Nephron (organoid): ENCODE measurements at regions not wholly inside any gene's neighbourhood (a gene's known extent, or its start where the extent isn't known, plus 50 kb on each side); places are given as distances from the start of the nearest gene placed in this dataset.
A peak's percentile ranks its signal among the peaks of the same experiment; 100 is the strongest.

Source experiments
- H3K27ac Mint-ChIP-seq, 3 experiments: 2 replicates each; pipeline ENCODE4 v1.8.0; 2020; ENCODE audit warnings: mixed read lengths in 3 of 3, mild to moderate bottlenecking in 2 of 3, moderate library complexity in 1 of 3
- H3K27me3 Mint-ChIP-seq: 2 replicates; pipeline ENCODE4 v1.8.0; 2021; ENCODE audit warnings: low read depth, mild to moderate bottlenecking, moderate library complexity, mixed read lengths
- H3K36me3 Mint-ChIP-seq: 2 replicates; pipeline ENCODE4 v1.8.0; 2020; ENCODE audit warnings: low read depth, mixed read lengths
- H3K4me1 Mint-ChIP-seq: 2 replicates; pipeline ENCODE4 v1.8.0; 2020; ENCODE audit warnings: mixed read lengths
- H3K4me3 Mint-ChIP-seq, 3 experiments: 2 replicates each; pipeline ENCODE4 v1.8.0; 2020; ENCODE audit warnings: mild to moderate bottlenecking in 3 of 3, mixed read lengths in 3 of 3, moderate library complexity in 2 of 3
- H3K9me3 Mint-ChIP-seq: 2 replicates; pipeline ENCODE4 v1.8.0; 2020; ENCODE audit warnings: mixed read lengths
- CTCF ChIP-seq, 3 experiments: fragments of 200-600 bp; sonication (generic); IDR thresholded peaks; one replicate each; pipeline ENCODE4 v1.5.0; 2021; ENCODE audit warnings: antibody characterized with exemption in 3 of 3; ENCODE audit not compliant: unreplicated experiment in 3 of 3

- Mint-ChIP-seq H3K4me3 (no peak overlapping the region), H3K36me3 (no peaks in the 10 kb centered on the region), H3K27ac (peak overlapping the region; percentile 50 to 89 (median 75)), H3K27me3 (no peaks in the 10 kb centered on the region), H3K4me1 (peaks cover 42% of the 10 kb centered on the region), H3K9me3 (peaks cover 4% of the 10 kb centered on the region)
- TF ChIP-seq CTCF (IDR thresholded peaks at IDR 0.05; ENCODE audit: unreplicated experiment in 3 of 3): no peak
Observed at GRCh38 chr2:42858140-42859005, 66.0 kb upstream of the HAAO start.

- Mint-ChIP-seq H3K4me3 (no peak overlapping the region), H3K36me3 (no peaks in the 10 kb centered on the region), H3K27me3 (no peaks in the 10 kb centered on the region), H3K9me3 (peaks cover 4% of the 10 kb centered on the region), H3K27ac (peak overlapping the region; percentile 67 to 77 (median 74)), H3K4me1 (peaks cover 47% of the 10 kb centered on the region)
- no peak for TF ChIP-seq CTCF (IDR thresholded peaks at IDR 0.05; ENCODE audit: unreplicated experiment in 3 of 3)
Observed at GRCh38 chr2:42856891-42857632, 64.7 kb upstream of the HAAO start.

GRCh38 chr2:42856106-42856860 lies 63.9 kb upstream of the HAAO start:
- Mint-ChIP-seq H3K27ac (peak overlapping the region; percentile 67 to 91 (median 74)), H3K4me3 (no peak overlapping the region), H3K27me3 (no peaks in the 10 kb centered on the region), H3K9me3 (peaks cover 4% of the 10 kb centered on the region), H3K4me1 (peaks cover 47% of the 10 kb centered on the region), H3K36me3 (no peaks in the 10 kb centered on the region)
- TF ChIP-seq CTCF (IDR thresholded peaks at IDR 0.05; ENCODE audit: unreplicated experiment in 3 of 3): no peak

GRCh38 chr2:42855221-42855970 lies 63.0 kb upstream of the HAAO start:
- Mint-ChIP-seq H3K9me3 (no peaks in the 10 kb centered on the region), H3K27ac (peak overlapping the region; percentile 81 to 91 (median 82)), H3K4me3 (no peak overlapping the region), H3K36me3 (no peaks in the 10 kb centered on the region), H3K4me1 (peaks cover 47% of the 10 kb centered on the region), H3K27me3 (no peaks in the 10 kb centered on the region)
- TF ChIP-seq CTCF (IDR thresholded peaks at IDR 0.05; ENCODE audit: unreplicated experiment in 3 of 3): no peak

GRCh38 chr2:42854207-42854818 lies 61.9 kb upstream of the HAAO start:
- H3K4me1 Mint-ChIP-seq: peaks cover 52% of the 10 kb centered on the region
- no peak overlapping the region for H3K4me3 Mint-ChIP-seq
- H3K9me3 Mint-ChIP-seq: no peaks in the 10 kb centered on the region
- H3K36me3 Mint-ChIP-seq: no peaks in the 10 kb centered on the region
- no peak for TF ChIP-seq CTCF (IDR thresholded peaks at IDR 0.05; ENCODE audit: unreplicated experiment in 3 of 3)
- H3K27me3 Mint-ChIP-seq: no peaks in the 10 kb centered on the region
- H3K27ac Mint-ChIP-seq: peak overlapping the region; percentile 81 to 91 (median 82)
